ENCODE measurements at regions not wholly inside any gene's neighbourhood (a gene's known extent, or its start where the extent isn't known, plus 50 kb on each side); places are given as distances from the start of the nearest gene placed in this dataset.

- no peak for DNase-seq (ENCODE audit: low spot score)
- Histone ChIP-seq H4K20me1 (ENCODE audit: insufficient read depth, poor library complexity, severe bottlenecking) (no peaks in the 10 kb centered on the region), H3K4me1 (ENCODE audit: insufficient read depth) (no peaks in the 10 kb centered on the region), H3K27me3 (no peaks in the 10 kb centered on the region), H3K9me2 (replicated peaks; ENCODE audit: insufficient read depth) (no peaks in the 10 kb centered on the region), H3K79me2 (no peaks in the 10 kb centered on the region), H3K4me2 (no peak overlapping the region), H3K36me3 (replicated peaks; ENCODE audit: insufficient read depth, low read depth) (no peaks in the 10 kb centered on the region), H3K27ac (no peak overlapping the region), H2AFZ (no peak overlapping the region), H3K4me3 (no peak overlapping the region), H3K9me3 (ENCODE audit: low read depth) (no peaks in the 10 kb centered on the region)
- TF ChIP-seq CTCF (IDR thresholded peaks at IDR 0.05; ENCODE audit: poor library complexity) (no peak), EZH2phosphoT487 (IDR thresholded peaks at IDR 0.05; ENCODE audit: low read depth, severe bottlenecking, unreplicated experiment) (no peak), EZH2 (IDR thresholded peaks at IDR 0.05; ENCODE audit: borderline replicate concordance) (no peak)
These were observed 476.1 kb upstream of the SYT1 start for GRCh38 chr12:78388461-78388860.

DNA sequence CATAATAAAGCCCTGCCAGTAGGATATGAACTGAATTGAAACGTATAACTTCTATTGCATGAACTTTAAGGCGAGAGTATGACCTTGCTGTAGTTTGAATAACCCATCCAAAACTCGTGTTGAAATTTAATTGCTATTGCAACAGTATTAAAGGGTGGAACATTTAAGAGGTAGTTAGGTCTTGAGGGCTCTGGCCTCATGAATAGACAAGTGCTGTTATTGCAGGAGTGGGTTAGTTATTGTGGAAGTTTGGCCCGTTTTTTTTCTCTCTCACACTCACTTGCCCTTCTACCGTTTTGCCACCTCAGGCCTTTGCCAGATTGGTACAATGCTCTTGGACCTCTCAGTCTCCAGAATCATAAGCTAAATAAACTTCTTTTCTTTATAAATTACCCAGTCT is 473.7 kb upstream of the SYT1 start:
- Histone ChIP-seq H3K27me3 (no peaks in the 10 kb centered on the region), H3K36me3 (replicated peaks; ENCODE audit: insufficient read depth, low read depth) (no peaks in the 10 kb centered on the region), H3K4me2 (no peak overlapping the region), H3K4me1 (ENCODE audit: insufficient read depth) (no peaks in the 10 kb centered on the region), H3K9me2 (replicated peaks; ENCODE audit: insufficient read depth) (no peaks in the 10 kb centered on the region), H3K27ac (no peak overlapping the region), H2AFZ (no peak overlapping the region), H4K20me1 (ENCODE audit: insufficient read depth, poor library complexity, severe bottlenecking) (no peaks in the 10 kb centered on the region), H3K79me2 (no peaks in the 10 kb centered on the region), H3K4me3 (no peak overlapping the region), H3K9me3 (ENCODE audit: low read depth) (no peaks in the 10 kb centered on the region)
- TF ChIP-seq EZH2phosphoT487 (IDR thresholded peaks at IDR 0.05; ENCODE audit: low read depth, severe bottlenecking, unreplicated experiment) = no peak
- TF ChIP-seq EZH2 (IDR thresholded peaks at IDR 0.05; ENCODE audit: borderline replicate concordance) = no peak
- no peak for TF ChIP-seq CTCF (IDR thresholded peaks at IDR 0.05; ENCODE audit: poor library complexity)
- DNase-seq (ENCODE audit: low spot score) = no peak
- WGBS (ENCODE audit: low lambda C conversion rate, missing lambda C conversion rate) = 87% methylated on average over 5 of the region's 5 CpGs

GRCh38 chr12:78392918-78393317 is 471.7 kb upstream of the SYT1 start:
- peak; percentile 29 for DNase-seq (ENCODE audit: low spot score)

More at GRCh38 chr12:78392918-78393317, 471.7 kb upstream of the SYT1 start:
- Histone ChIP-seq H2AFZ (no peak overlapping the region), H4K20me1 (ENCODE audit: insufficient read depth, poor library complexity, severe bottlenecking) (no peaks in the 10 kb centered on the region), H3K9me3 (ENCODE audit: low read depth) (no peaks in the 10 kb centered on the region), H3K4me3 (no peak overlapping the region), H3K36me3 (replicated peaks; ENCODE audit: insufficient read depth, low read depth) (no peaks in the 10 kb centered on the region), H3K4me1 (ENCODE audit: insufficient read depth) (no peaks in the 10 kb centered on the region), H3K27ac (no peak overlapping the region), H3K79me2 (no peaks in the 10 kb centered on the region), H3K9me2 (replicated peaks; ENCODE audit: insufficient read depth) (no peaks in the 10 kb centered on the region), H3K4me2 (no peak overlapping the region), H3K27me3 (no peaks in the 10 kb centered on the region)
- WGBS (ENCODE audit: low lambda C conversion rate, missing lambda C conversion rate) = 67% methylated on average over 2 of the region's 2 CpGs
- peak; percentile 51 for TF ChIP-seq CTCF (IDR thresholded peaks at IDR 0.05; ENCODE audit: poor library complexity)
- no peak for TF ChIP-seq EZH2 (IDR thresholded peaks at IDR 0.05; ENCODE audit: borderline replicate concordance)

All from hepatocyte (in vitro differentiated cells).